Activated CD4-positive, alpha-beta T cell treated with anti-CD3 and anti-CD28 coated beads, Interleukin-2, Interleukin-4, amounts not matched to agents 100 ng/mL and 50 ng/mL, durations not matched to agents 16 hours and 8 hours (primary cell): ENCODE measurements at regions not wholly inside any gene's neighbourhood (a gene's known extent, or its start where the extent isn't known, plus 50 kb on each side); places are given as distances from the start of the nearest gene placed in this dataset.

Source experiments
- DNase-seq: peaks from one replicate; pipeline ENCODE4 v3.0.0-alpha.2; 2020; ENCODE audit warnings: low spot score

DNA sequence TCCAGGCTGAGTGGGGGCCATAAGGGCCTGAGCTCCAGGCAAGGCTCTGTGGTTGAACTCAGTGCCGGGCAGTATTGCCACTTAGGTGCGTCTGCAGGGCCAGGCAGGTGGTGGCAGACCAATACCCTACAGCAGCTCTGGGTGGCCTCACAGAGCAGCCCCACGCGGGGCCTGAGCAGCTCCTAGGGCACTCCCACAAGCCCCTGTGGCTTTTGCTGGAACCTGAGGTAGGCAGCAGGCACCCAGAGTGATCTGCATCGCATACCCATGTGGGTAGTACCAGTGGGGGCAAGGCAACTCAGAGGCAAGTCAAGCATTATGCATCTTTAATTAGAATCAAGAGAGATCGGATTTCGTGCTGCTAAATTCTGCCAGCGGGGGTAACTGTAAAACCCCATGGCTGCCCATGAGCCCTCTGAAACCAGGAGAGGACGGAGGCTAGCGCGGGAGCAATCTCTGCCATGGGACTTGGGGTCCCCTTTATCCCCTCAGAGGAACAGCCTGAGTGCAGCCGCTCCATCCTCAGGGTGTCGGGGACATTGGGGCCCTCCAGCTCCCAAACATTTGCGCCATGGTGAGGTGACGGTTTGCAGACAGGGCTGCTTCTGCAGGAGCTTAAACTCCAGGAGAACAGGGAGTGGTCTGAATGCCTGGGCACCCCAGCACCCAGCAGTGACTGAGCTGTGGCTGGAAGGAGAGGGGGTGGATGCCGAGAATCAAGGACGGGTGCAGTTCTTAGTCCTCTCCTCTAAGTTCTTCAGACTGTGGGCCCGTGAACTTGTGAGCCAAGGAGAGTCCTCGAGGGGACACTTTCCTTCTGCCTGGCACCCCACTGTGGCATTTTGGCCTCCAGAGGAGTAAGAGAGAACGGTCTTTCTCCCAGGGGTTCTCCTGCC, 62.4 kb upstream of the PCSK6 start:
- DNase-seq, result no peak

DNA sequence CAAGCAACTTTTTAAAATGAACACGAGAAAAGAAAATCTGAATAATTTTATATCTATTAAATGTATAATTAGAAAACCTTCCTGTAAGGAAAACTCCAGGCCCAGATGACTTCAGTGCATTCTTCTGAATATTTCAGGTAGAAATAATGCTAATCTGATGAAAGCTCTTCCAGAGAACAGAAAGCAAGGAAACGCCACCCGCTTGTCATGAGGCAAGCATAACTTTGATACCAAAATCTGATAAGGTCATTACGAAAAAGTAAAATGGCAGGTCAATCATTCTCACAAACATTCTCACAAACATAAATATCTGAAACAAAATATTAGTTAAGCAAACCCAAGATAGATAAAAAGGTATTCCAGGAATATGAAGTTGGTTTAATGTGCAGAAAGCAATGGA, 60.6 kb upstream of the PCSK6 start:
- DNase-seq, result no peak

DNA sequence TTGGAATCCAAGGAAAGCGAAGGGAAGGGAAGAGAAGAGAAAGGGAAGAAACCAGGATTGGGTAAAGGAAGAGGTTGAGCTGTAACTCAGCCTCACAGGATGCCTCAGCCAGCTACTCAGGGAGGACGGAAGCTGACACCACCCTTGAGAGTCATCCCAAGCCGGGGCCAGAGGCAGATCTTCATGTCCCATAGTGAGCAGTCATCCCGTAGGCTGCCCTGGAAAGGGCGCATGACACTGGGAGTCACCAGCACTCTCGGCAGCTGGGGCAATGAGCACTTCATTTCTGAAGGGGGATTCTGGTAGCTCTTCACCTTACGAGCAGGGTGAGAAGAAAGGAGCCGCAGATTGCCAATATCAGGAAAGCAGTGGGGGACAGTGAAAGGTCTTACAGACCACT, 60.1 kb upstream of the PCSK6 start:
- DNase-seq, result no peak

DNA sequence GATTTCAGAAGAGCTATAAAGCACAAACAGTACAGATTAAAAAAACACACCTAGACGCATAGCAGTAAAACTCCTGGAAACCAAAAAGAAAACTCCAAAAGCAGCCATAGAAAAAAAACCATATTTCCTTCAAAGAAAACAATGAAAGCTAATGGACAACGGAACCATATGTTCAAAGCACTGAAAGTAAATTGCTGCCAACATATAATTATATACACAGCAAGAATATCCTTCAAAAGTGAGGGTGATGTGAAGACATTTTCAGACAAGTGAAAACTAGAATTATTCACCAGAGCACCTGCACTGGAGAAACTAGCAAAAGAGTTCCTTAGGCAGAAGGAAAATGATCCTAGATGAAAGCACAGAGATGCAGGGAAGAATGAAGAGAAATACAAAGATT, 58.2 kb upstream of the PCSK6 start:
- no peak for DNase-seq

DNA sequence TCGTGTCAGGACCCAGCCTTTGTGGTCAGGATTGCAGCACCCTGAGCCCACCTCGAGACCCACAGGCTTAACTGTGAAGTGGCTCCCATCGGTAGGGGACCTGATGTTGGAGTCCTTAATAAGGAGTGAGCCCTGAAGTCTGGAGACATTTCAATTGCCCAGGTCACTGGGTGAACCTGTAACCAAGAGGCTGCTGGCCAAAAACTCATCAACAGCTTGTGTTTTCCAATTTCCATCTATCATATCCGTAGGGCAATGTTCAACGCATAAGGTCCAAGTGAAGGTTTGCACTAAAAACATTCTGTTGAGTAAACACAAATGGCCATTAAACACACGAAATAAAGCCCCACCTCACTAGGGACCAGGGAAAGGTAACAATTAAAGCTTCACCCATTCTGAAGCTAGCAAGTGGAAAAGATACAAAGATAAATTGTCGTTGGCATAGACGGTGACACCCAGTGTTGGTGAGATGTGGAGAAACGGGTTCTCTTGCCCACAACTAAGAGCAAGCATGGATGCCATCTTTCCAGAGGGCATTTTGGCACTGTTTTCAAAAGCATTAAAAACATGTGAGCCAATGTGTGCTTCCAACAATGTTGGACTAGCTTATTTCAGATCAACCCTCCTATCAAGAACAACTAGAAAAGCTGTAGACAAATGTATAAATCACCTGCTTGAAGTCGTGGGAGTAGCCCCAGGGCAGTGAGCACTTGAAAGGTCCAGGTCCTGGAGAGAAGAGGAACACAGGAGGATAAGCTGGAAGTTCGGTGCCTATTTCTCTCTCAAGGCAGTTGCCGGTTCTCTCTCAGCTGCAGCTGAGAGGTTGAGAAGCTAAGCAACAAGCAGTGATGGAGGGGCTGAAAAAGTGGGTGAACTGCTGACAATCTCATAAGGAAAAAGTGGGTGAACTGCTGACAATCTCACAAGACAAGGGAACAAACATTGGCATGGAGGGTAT, 56.3 kb upstream of the PCSK6 start:
- DNase-seq, result no peak

DNA sequence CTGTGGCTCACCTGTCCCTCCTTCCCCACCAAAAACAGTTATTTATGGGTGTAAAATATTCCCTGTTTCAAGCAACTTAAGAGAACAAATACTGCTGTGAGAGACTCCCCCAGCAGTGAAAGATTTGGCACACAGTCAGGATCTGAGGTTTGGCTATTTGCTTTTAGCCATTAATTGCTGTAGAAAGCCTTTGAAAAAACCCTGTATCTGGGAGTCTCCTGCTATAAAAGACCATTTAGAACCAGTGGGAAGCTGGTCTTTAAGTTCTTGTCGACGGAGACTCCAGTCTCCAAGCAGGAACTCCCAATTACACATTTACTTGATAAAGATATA, 55.1 kb upstream of the PCSK6 start:
- no peak for DNase-seq

DNA sequence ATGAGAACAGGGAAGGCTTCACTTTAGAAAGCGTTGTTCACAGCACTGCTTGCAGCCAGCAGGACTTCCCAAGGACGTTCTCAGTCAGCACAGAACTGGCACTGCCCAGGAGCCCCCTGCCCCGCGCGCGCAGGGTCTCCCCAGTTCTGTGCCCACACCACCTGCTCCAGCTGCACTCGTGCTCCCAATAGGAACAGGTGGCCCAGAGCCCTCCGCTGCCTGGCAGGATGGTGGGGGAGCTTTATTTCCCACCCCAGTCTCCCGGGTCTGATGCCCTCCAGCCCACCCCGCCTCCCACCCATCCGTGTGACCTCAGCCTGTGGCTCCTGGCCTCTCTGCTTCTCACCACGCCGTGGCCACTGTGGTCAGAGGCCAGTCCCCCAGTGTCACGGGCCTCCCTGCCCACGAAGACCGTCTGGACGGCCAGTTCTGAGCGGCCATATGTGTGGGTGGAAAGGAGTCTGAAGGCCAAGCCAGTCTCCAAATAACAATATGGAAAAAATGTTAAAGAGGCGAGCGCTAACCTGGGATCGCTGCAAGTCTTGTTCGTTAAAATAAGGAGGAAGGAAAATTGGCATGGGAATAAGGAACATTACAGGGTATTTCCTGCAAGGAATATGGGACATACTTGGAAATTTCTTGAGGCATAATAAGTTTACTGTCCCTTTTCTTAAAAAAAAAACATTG, 54.6 kb upstream of the PCSK6 start:
- no peak for DNase-seq

DNA sequence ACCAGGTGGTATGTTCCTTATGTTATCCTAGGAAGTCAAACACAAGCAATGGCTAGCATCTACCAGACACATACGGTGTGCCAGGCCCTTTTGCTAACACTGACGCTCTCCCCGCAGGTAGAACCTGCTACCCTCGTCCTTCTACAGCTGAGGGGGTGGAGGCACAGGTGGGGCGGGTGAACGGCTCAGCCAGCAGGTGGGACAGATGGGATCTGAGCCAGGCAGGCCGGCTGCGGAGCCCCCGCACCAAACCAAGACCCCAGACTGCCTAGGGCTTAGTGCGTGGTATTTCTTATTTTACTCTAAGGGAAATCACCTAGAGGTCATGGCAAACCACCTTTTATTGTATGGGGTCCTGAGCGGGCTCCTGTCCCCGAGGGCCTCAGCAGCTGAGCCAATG, 53.9 kb upstream of the PCSK6 start:
- DNase-seq, result no peak

DNA sequence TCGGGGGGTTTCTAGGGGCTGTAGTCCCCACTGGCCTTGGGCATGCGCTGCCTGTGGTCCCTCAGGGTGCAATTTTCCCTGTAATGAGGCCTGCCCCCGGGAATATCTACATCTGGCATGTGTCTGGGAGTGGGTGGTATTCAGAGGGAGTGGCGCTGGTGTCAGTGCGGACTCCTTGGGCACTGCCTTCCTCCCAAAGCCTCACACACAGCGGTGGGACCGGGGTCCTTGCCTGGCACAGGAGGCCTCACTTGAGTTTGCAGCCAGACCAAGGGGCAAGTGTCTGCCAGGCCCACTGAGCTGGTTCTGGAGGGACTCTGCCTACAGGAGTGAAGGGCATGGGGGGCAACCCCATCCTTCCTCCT, 53.5 kb upstream of the PCSK6 start:
- no peak for DNase-seq

DNA sequence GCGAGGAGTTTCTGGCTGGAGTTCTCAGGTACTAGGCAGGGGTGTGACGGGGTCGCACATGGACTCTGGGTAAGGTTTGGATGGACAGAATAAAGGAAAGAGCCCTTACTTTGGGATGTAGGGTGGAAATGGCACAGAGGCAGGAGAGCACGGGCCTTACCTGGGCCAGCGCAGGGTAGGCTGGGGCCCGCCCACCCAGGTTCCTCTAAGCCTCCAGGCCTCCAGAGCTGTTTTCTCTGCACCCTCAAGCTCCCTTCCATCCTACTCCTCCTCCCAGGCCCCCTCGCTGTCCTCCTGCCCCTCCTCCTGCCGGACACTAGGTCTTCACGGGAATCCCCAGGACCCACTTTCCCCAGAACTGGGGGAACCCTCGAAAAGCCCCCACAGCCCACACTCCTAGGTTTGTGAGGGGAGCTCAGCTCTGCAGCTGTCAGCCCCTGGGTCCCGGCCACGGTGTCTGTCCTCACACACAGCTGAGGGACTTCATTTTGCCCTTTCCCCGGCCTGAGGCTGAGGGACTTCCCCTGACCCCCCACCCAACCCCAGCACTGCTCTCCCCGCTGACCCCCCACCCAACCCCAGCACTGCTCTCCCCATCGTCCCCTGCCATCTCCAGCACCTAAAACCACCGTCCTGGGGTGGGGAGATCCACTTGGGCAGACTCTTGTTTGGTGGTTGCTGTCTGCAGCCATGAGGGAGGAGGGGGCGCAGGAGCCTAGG, 53.0 kb upstream of the PCSK6 start:
- DNase-seq, result no peak

DNA sequence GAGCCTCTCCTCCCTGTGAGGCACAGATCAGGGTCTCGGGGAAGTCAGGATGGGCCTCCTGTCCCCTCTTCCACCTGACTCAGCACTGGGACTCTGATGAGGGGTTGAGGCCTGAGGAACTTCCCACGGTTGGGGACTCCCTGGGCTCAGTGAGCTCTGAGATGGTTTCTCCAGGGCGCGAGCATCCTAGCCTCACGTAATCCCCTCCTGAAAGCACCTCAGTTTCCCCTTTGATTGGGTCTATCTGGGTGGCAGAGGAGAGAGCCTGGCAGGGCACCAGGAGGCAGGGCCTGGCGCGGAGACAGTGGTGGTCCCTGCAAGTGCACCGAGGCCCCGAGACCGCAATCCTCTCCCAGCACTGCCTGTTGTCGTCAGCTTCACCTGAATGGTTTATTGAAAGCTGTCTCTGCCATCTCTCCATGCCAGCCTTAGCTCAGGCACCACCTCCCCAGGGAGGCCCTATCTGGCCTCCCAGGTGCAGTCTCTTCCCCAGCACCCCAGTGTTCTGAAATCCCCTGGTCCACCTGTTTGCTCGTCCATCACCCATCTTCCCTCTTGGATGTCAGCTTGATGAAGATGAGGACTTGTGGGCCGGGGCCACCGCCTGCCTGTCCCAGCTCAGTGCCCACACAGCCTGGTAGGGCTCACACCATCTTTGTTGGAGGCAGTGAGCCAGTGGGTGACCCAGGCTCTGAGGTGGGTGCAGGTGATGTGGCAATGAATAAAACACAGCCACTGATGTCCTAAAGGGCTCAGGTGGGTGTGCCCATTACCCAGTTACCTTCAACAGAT, 52.2 kb upstream of the PCSK6 start:
- DNase-seq, result no peak

DNA sequence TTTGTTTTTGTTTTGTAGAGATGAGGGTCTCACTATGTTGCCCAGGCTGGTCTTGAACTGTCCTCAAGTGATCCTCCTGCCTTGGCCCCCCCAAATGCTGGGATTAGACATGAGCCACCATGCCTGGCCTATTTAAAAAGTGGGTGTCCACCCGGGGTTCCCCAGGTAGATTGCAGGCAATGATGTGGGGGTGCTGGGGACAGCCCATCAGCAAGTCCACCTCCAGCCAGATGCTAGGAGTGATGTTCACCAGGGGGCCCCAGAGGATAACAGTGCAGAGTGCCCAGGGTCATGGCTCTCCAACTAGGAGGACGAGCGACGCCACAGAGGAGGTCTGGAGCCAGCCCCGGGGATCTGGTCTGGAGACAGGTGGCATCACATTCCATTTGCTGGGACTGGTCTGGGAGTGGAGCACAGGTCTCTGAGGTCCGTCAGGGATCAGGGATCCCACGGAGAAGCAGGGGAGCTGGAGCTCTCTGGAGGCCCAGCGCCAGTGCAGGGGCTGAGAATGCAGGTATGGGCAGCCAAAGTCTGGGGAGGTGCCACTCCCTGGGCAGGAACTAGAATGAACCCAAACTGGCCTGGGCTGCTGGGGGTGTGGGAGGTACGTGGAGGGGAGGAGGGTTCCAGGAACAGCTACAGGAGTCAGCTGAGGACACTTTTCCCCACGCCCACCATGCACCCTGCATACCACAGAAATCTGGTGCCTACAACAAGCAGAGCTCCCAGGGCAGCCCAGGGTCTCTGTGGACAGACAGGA, 51.2 kb upstream of the PCSK6 start:
- DNase-seq, result no peak

DNA sequence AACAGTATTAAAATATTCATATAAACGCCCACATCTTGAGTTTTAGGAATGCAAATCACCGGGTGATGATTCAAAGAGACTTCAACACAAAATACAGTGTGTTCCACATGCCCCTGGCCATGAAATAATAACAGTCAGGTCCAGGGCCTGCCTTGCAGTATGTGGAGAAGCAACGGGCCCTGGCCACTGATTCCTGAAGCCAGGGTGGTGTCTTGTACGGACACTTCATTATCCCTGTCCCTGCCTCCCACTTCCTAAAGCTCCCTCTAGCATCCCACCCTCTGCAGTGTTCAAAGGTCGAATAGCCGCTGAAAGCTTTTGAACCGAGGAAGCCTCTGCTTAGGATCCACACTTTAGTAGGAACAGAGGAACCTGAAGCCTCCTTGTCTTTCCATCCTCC, 50.4 kb upstream of the PCSK6 start:
- no peak for DNase-seq

DNA sequence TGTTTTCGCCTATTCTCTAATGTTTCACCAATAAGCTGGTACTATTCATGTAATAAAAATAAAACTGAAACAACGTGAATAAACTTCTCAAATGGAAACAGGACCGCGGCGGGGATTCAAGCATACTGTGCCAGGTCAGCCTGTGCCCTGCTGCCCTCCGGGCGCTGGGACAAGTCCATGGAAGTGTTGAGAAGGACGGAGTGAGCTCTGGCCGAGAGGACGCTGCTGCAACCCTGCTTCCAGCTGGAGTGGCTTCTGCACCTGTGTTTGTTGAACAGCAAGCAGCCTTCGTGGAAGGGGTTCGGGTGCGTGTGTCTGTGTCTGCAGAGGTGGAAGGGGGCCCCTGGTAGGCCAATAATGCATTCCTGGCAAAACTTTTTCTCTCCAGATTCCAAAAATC, 50.0 kb upstream of the PCSK6 start:
- DNase-seq, result no peak
